Testis (tissue), 2 donors: ENCODE measurements at regions not wholly inside any gene's neighbourhood (a gene's known extent, or its start where the extent isn't known, plus 50 kb on each side); places are given as distances from the start of the nearest gene placed in this dataset.

Experiments
- CTCF ChIP-seq, 3 experiments: fragments of 450-650 bp in 2 of 3; fragments of 200-600 bp in 1 of 3; sonication (generic) in 1 of 3; IDR thresholded peaks; one replicate each; pipeline ENCODE4 v1.5.1; 2016 to 2019; ENCODE audit warnings: antibody characterized with exemption in 3 of 3, mild to moderate bottlenecking in 2 of 3, moderate library complexity in 1 of 3
- POLR2A ChIP-seq: fragments of 450-650 bp; IDR thresholded peaks from one replicate; pipeline ENCODE4 v1.6.1; 2017; ENCODE audit warnings: antibody characterized with exemption, mild to moderate bottlenecking, moderate library complexity

GRCh38 chr4:111632641-111633151, 512.6 kb upstream of the FAM241A start:
- TF ChIP-seq CTCF (IDR thresholded peaks at IDR 0.05) (no peak), POLR2A (no peak)
